H9 (cell line): ENCODE measurements at regions not wholly inside any gene's neighbourhood (a gene's known extent, or its start where the extent isn't known, plus 50 kb on each side); places are given as distances from the start of the nearest gene placed in this dataset.

ENCODE experiments used
- DNase-seq: peaks from one replicate; pipeline ENCODE4 v3.0.0-alpha.2; 2017
- H2AFZ ChIP-seq: one replicate; pipeline ENCODE4 v1.6.1; 2013; ENCODE audit warnings: mild to moderate bottlenecking, low read length, control low read depth, moderate library complexity
- H2AK5ac ChIP-seq: 2 replicates; pipeline ENCODE4 v1.6.1; 2013; ENCODE audit warnings: low read length, control low read depth, mixed read lengths; ENCODE audit not compliant: insufficient read length
- H2BK120ac ChIP-seq: one replicate; pipeline ENCODE4 v1.6.1; 2013; ENCODE audit warnings: low read depth, mild to moderate bottlenecking, low read length, control low read depth, inconsistent platforms; ENCODE audit not compliant: poor library complexity, severe bottlenecking
- H2BK12ac ChIP-seq: 2 replicates; pipeline ENCODE4 v1.6.1; 2013; ENCODE audit warnings: low read length, control low read depth, mixed read lengths, low read depth; ENCODE audit not compliant: insufficient read length
- H2BK15ac ChIP-seq: 2 replicates; pipeline ENCODE4 v1.6.1; 2013; ENCODE audit warnings: low read depth, low read length, control low read depth
- H2BK20ac ChIP-seq: one replicate; pipeline ENCODE4 v1.6.1; 2013; ENCODE audit warnings: low read depth, mild to moderate bottlenecking, low read length, control low read depth, inconsistent platforms; ENCODE audit not compliant: poor library complexity, severe bottlenecking
- H2BK5ac ChIP-seq: 2 replicates; pipeline ENCODE4 v1.6.1; 2013; ENCODE audit warnings: low read length, control low read depth, mixed read lengths; ENCODE audit not compliant: insufficient read length
- H3K14ac ChIP-seq: 2 replicates; pipeline ENCODE4 v1.6.1; 2013; ENCODE audit warnings: low read length, control low read depth; ENCODE audit not compliant: insufficient read depth
- H3K18ac ChIP-seq: 2 replicates; pipeline ENCODE4 v1.6.1; 2013; ENCODE audit warnings: low read depth, mild to moderate bottlenecking, mixed read lengths, low read length, control low read depth; ENCODE audit not compliant: insufficient read length
- H3K23ac ChIP-seq: 2 replicates; pipeline ENCODE4 v1.6.1; 2013; ENCODE audit warnings: low read length, control low read depth, mixed read lengths, low read depth; ENCODE audit not compliant: insufficient read length
- H3K23me2 ChIP-seq: 2 replicates; pipeline ENCODE4 v1.6.1; 2013; ENCODE audit warnings: low read depth, mild to moderate bottlenecking, mixed read lengths, low read length, control low read depth; ENCODE audit not compliant: insufficient read length, poor library complexity, severe bottlenecking
- H3K27ac ChIP-seq: 2 replicates; pipeline ENCODE4 v1.5.1; 2013; ENCODE audit warnings: low read length, control low read depth, mixed read lengths, low read depth; ENCODE audit not compliant: insufficient read length
- H3K27me3 ChIP-seq: 2 replicates; pipeline ENCODE4 v1.6.1; 2013; ENCODE audit warnings: low read length, control low read depth, inconsistent platforms; ENCODE audit not compliant: insufficient read depth
- H3K4ac ChIP-seq: 2 replicates; pipeline ENCODE4 v1.6.1; 2013; ENCODE audit warnings: low read depth, mild to moderate bottlenecking, control low read depth, inconsistent platforms, low read length, moderate library complexity
- H3K4me1 ChIP-seq: 2 replicates; pipeline ENCODE4 v1.6.1; 2013; ENCODE audit warnings: low read length, control low read depth, inconsistent platforms; ENCODE audit not compliant: insufficient read depth
- H3K4me2 ChIP-seq: 2 replicates; pipeline ENCODE4 v1.6.1; 2013; ENCODE audit warnings: low read length, control low read depth, mixed read lengths; ENCODE audit not compliant: insufficient read length, insufficient read depth
- H3K56ac ChIP-seq: 2 replicates; pipeline ENCODE4 v1.6.1; 2013; ENCODE audit warnings: low read depth, mild to moderate bottlenecking, mixed read lengths, low read length, control low read depth; ENCODE audit not compliant: insufficient read length
- H3K79me1 ChIP-seq: 2 replicates; pipeline ENCODE4 v1.6.1; 2013; ENCODE audit warnings: low read depth, mild to moderate bottlenecking, moderate library complexity, low read length, control low read depth, inconsistent platforms; ENCODE audit not compliant: insufficient read depth, poor library complexity, severe bottlenecking
- H3K79me2 ChIP-seq: 2 replicates; pipeline ENCODE4 v1.6.1; 2013; ENCODE audit warnings: low read length, control low read depth, inconsistent platforms; ENCODE audit not compliant: insufficient read depth
- H3K9ac ChIP-seq: 2 replicates; pipeline ENCODE4 v1.6.1; 2013; ENCODE audit warnings: low read length, control low read depth, mixed read lengths; ENCODE audit not compliant: insufficient read length; ENCODE audit errors: extremely low read depth
- H3K9me3 ChIP-seq: one replicate; pipeline ENCODE4 v1.6.1; 2013; ENCODE audit warnings: low read depth, low read length, inconsistent platforms; ENCODE audit not compliant: control insufficient read depth
- H3T11ph ChIP-seq: one replicate; pipeline ENCODE4 v1.6.1; 2013; ENCODE audit warnings: mild to moderate bottlenecking, low read length, control low read depth, inconsistent platforms
- H4K20me1 ChIP-seq: one replicate; pipeline ENCODE4 v1.6.1; 2013; ENCODE audit not compliant: control insufficient read depth, insufficient read length, insufficient read depth
- H4K5ac ChIP-seq: 2 replicates; pipeline ENCODE4 v1.6.1; 2013; ENCODE audit warnings: low read depth, mild to moderate bottlenecking, mixed read lengths, low read length, control low read depth; ENCODE audit not compliant: insufficient read length
- H4K8ac ChIP-seq: replicated peaks from 2 replicates; pipeline ENCODE4 v1.6.1; 2013; ENCODE audit warnings: low read length, control low read depth, mixed read lengths, low read depth; ENCODE audit not compliant: insufficient read length
- H4K91ac ChIP-seq: 2 replicates; pipeline ENCODE4 v1.6.1; 2013; ENCODE audit warnings: low read depth, mild to moderate bottlenecking, moderate library complexity, mixed read lengths, low read length, control low read depth; ENCODE audit not compliant: insufficient read length
- H3K27ac Mint-ChIP-seq, 3 experiments: 2 replicates in 2 of 3; 3 replicates in 1 of 3; pipeline ENCODE4 v1.8.0; 2020 to 2021; ENCODE audit warnings: mixed read lengths in 3 of 3, mild to moderate bottlenecking in 1 of 3, moderate library complexity in 1 of 3
- H3K27me3 Mint-ChIP-seq: 2 replicates; pipeline ENCODE4 v1.8.0; 2021; ENCODE audit warnings: low read depth, mild to moderate bottlenecking, moderate library complexity, mixed read lengths
- H3K36me3 Mint-ChIP-seq, 3 experiments: 2 replicates in 2 of 3; 3 replicates in 1 of 3; pipeline ENCODE4 v1.8.0; 2020 to 2021; ENCODE audit warnings: low read depth in 3 of 3, mixed read lengths in 3 of 3; ENCODE audit not compliant: insufficient read depth in 1 of 3
- H3K4me1 Mint-ChIP-seq, 2 experiments: 2 replicates each; pipeline ENCODE4 v1.8.0; 2020; ENCODE audit warnings: mixed read lengths in 2 of 2
- H3K4me3 Mint-ChIP-seq, 2 experiments: 2 replicates in 1 of 2; 3 replicates in 1 of 2; pipeline ENCODE4 v1.8.0; 2020 to 2021; ENCODE audit warnings: mild to moderate bottlenecking in 2 of 2, mixed read lengths in 2 of 2, moderate library complexity in 1 of 2
- H3K9me3 Mint-ChIP-seq, 2 experiments: 2 replicates in 1 of 2; 3 replicates in 1 of 2; pipeline ENCODE4 v1.8.0; 2020; ENCODE audit warnings: mild to moderate bottlenecking in 2 of 2, mixed read lengths in 2 of 2, moderate library complexity in 1 of 2
- WGBS: extraction: QIAGEN DNeasy Blood & Tissue Kit; methylation state at CpG from one replicate; pipeline ENCODE4 v1.1.7; 2013; ENCODE audit warnings: missing lambda C conversion rate, low lambda C conversion rate, mixed read lengths; ENCODE audit not compliant: insufficient read length; ENCODE audit errors: extremely low coverage; 5-methylcytosine and 5-hydroxymethylcytosine counted together
- TF ChIP-seq, protein P1 (sequence below): fragments of 200-600 bp; sonication (generic); conservative IDR thresholded peaks from 3 replicates; pipeline ENCODE4 v1.8.0; 2021; ENCODE audit warnings: antibody characterized with exemption, mild to moderate bottlenecking

GRCh38 chr9:88302579-88303324, 85.5 kb upstream of the SPIN1 start:
- H3K36me3 Mint-ChIP-seq, result no peaks in the 10 kb centered on the region
- no peak overlapping the region for H2AFZ ChIP-seq
- H3K4me2 ChIP-seq, result no peak overlapping the region
- no peak overlapping the region for H2BK12ac ChIP-seq
- no peak overlapping the region for H3K27ac Mint-ChIP-seq
- H3T11ph ChIP-seq, result no peak overlapping the region
- H3K79me2 ChIP-seq, result no peaks in the 10 kb centered on the region
- H3K4me1 Mint-ChIP-seq, result no peaks in the 10 kb centered on the region
- no peaks in the 10 kb centered on the region for H3K4me1 ChIP-seq
- no peaks in the 10 kb centered on the region for H3K9me3 ChIP-seq
- no peaks in the 10 kb centered on the region for H3K79me1 ChIP-seq
- no peak overlapping the region for H3K9ac ChIP-seq
- H3K27ac ChIP-seq, result no peak overlapping the region
- no peak overlapping the region for H3K56ac ChIP-seq
- H3K23me2 ChIP-seq, result no peaks in the 10 kb centered on the region
- H2AK5ac ChIP-seq, result no peak overlapping the region
- no peak overlapping the region for H3K18ac ChIP-seq
- H4K5ac ChIP-seq, result no peak overlapping the region
- no peak overlapping the region for H3K4me3 Mint-ChIP-seq
- H2BK15ac ChIP-seq, result no peak overlapping the region
- no peak overlapping the region for H4K91ac ChIP-seq
- no peak overlapping the region for H3K23ac ChIP-seq
- H2BK20ac ChIP-seq, result no peak overlapping the region
- H3K4ac ChIP-seq, result no peak overlapping the region
- H3K27me3 ChIP-seq, result no peaks in the 10 kb centered on the region
- no peak overlapping the region for H3K14ac ChIP-seq
- no peak overlapping the region for H2BK120ac ChIP-seq
- no peaks in the 10 kb centered on the region for H3K9me3 Mint-ChIP-seq
- H3K27me3 Mint-ChIP-seq, result peaks cover 5% of the 10 kb centered on the region; the same call in 1 of the 2 replicates
- TF ChIP-seq, protein P1, sequence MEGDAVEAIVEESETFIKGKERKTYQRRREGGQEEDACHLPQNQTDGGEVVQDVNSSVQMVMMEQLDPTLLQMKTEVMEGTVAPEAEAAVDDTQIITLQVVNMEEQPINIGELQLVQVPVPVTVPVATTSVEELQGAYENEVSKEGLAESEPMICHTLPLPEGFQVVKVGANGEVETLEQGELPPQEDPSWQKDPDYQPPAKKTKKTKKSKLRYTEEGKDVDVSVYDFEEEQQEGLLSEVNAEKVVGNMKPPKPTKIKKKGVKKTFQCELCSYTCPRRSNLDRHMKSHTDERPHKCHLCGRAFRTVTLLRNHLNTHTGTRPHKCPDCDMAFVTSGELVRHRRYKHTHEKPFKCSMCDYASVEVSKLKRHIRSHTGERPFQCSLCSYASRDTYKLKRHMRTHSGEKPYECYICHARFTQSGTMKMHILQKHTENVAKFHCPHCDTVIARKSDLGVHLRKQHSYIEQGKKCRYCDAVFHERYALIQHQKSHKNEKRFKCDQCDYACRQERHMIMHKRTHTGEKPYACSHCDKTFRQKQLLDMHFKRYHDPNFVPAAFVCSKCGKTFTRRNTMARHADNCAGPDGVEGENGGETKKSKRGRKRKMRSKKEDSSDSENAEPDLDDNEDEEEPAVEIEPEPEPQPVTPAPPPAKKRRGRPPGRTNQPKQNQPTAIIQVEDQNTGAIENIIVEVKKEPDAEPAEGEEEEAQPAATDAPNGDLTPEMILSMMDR, result no peak
- no peak for DNase-seq
- no peaks in the 10 kb centered on the region for H4K20me1 ChIP-seq
- WGBS, result no CpG with 5 or more reads among the region's 7 CpGs
- H4K8ac ChIP-seq, result no peak overlapping the region
- no peak overlapping the region for H2BK5ac ChIP-seq
